ENCODE measurements at regions not wholly inside any gene's neighbourhood (a gene's known extent, or its start where the extent isn't known, plus 50 kb on each side); places are given as distances from the start of the nearest gene placed in this dataset.

DNA sequence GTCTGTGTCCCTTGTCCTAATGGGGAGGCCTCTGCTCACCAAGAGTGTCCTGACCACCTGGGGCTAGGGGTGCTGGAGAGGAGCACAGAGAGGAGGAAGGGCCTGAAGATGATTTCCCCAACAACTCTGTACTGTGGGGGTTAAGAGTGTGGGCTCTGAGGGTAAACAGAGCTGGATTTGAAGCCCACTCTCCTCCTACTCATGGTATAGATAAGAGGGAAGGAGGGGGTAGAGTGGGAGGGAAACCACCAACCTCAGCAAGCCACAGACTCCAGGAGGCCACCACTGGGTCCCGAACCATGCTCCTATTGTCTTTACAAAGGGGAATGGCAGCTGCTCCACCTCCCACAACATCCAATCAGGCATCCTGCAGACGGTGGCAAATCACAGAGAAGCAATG, 103.6 kb upstream of the RNU6-1 start:
- Mint-ChIP-seq H3K4me1 (peaks cover 9% of the 10 kb centered on the region), H3K27me3 (no peaks in the 10 kb centered on the region), H3K9me3 (peaks cover 4% of the 10 kb centered on the region), H3K4me3 (no peak overlapping the region), H3K36me3 (ENCODE audit: low read depth) (no peaks in the 10 kb centered on the region), H3K27ac (no peak overlapping the region)
- ATAC-seq (ENCODE audit: low read depth) = no peak
- ChIA-PET POLR2A (no interaction called here), CTCF (no interaction called here)
- intact Hi-C loops (cut with micrococcal nuclease) = no loop called here
- DNase-seq = no peak
- no peak for TF ChIP-seq CTCF (IDR thresholded peaks at IDR 0.05)

- peaks cover 4% of the 10 kb centered on the region for H3K9me3 Mint-ChIP-seq
Observed at GRCh38 chr15:67944010-67944641, 104.3 kb upstream of the RNU6-1 start.

GRCh38 chr15:67945131-67945530, 105.3 kb upstream of the RNU6-1 start:
- CTCF ChIA-PET = no interaction called here
- DNase-seq (no peak), ATAC-seq (ENCODE audit: low read depth) (no peak)
- no peak overlapping the region for H3K27ac Mint-ChIP-seq
- H3K27me3 Mint-ChIP-seq = no peaks in the 10 kb centered on the region
- H3K36me3 Mint-ChIP-seq (ENCODE audit: low read depth) = no peaks in the 10 kb centered on the region
- intact Hi-C loops (cut with micrococcal nuclease) = no loop called here
- H3K4me3 Mint-ChIP-seq = no peak overlapping the region
- H3K9me3 Mint-ChIP-seq = peaks cover 4% of the 10 kb centered on the region
- TF ChIP-seq CTCF (IDR thresholded peaks at IDR 0.05) = no peak
- H3K4me1 Mint-ChIP-seq = peaks cover 6% of the 10 kb centered on the region
- POLR2A ChIA-PET = no interaction called here

More at GRCh38 chr15:67944010-67944641, 104.3 kb upstream of the RNU6-1 start:
- H3K4me1 Mint-ChIP-seq = peaks cover 9% of the 10 kb centered on the region
- no peak overlapping the region for H3K4me3 Mint-ChIP-seq
- DNase-seq (no peak), ATAC-seq (ENCODE audit: low read depth) (no peak)
- no peak for TF ChIP-seq CTCF (IDR thresholded peaks at IDR 0.05)
- no peaks in the 10 kb centered on the region for H3K27me3 Mint-ChIP-seq
- intact Hi-C loops (cut with micrococcal nuclease) = no loop called here
- H3K27ac Mint-ChIP-seq = no peak overlapping the region
- H3K36me3 Mint-ChIP-seq (ENCODE audit: low read depth) = no peaks in the 10 kb centered on the region
- CTCF ChIA-PET = no interaction called here
- POLR2A ChIA-PET = no interaction called here

DNA sequence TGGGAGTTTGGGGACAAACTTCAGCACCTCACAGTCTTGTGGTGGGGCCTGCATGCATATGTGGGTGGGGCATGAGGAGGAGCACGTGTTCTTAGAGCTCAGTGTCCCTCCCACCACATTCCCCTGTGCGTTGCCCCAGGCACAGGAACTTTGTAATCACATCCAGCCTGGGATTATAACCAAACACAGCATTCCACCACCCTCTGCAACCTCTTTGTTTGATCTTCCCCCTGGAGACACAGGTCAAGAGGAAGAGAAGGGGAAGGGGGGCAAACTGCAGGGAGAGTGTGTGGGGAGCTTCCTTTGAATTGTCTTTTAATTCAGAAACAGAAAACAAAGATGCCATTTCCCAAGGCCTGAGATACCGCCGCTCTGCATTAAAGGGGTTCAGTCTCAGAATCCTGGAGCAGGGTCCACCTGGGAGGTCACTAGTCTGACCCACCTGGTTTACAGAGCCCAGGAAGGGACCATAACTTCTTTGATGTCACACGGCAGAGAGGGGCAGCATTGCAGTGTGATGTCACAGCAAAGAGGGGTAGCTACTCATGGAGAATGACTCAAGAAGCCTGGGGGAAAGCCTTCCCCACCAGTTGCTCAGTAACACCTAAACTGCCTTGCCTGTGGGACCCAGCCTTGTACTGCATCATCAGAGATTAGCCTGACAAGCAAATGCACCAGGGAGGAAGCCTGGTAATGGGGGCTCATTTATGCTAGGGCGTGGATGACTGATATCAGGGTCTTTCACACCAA, 106.3 kb upstream of the RNU6-1 start:
- POLR2A ChIA-PET = no interaction called here
- peaks cover 4% of the 10 kb centered on the region for H3K9me3 Mint-ChIP-seq
- DNase-seq (no peak), ATAC-seq (ENCODE audit: low read depth) (no peak)
- peak overlapping the region; percentile 20 for H3K4me3 Mint-ChIP-seq
- TF ChIP-seq CTCF (IDR thresholded peaks at IDR 0.05) = no peak
- intact Hi-C loops (cut with micrococcal nuclease) = no loop called here
- peaks cover 10% of the 10 kb centered on the region for H3K4me1 Mint-ChIP-seq
- CTCF ChIA-PET = no interaction called here
- no peaks in the 10 kb centered on the region for H3K36me3 Mint-ChIP-seq (ENCODE audit: low read depth)
- no peaks in the 10 kb centered on the region for H3K27me3 Mint-ChIP-seq
- H3K27ac Mint-ChIP-seq = peak overlapping the region; percentile 38

DNA sequence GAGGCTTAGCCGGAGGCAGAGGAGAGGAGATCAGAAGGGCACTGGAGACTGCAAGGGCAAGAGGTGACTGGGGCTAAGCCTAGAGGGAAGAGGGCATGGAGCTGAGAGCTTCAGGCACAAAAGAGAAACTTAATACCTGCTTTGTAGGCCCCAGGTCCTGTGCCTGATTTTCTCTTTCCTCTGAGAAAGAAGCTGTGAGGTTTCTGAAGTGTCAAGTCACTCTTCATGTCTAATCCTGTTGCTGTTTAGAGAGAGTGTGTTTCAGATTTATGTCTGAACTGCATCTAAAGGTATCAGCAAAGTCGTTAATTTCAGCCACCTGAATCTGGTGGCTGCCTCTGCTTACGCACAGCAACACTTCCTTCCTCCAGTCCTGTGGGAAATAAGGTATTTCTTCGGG, 106.9 kb upstream of the RNU6-1 start:
- ATAC-seq (ENCODE audit: low read depth) (no peak), DNase-seq (no peak)
- CTCF ChIA-PET = no interaction called here
- H3K4me3 Mint-ChIP-seq = no peak overlapping the region
- POLR2A ChIA-PET = no interaction called here
- H3K27ac Mint-ChIP-seq = peak overlapping the region; percentile 38
- H3K4me1 Mint-ChIP-seq = peaks cover 16% of the 10 kb centered on the region
- peaks cover 4% of the 10 kb centered on the region for H3K9me3 Mint-ChIP-seq
- no peaks in the 10 kb centered on the region for H3K27me3 Mint-ChIP-seq
- no peak for TF ChIP-seq CTCF (IDR thresholded peaks at IDR 0.05)
- no peaks in the 10 kb centered on the region for H3K36me3 Mint-ChIP-seq (ENCODE audit: low read depth)
- intact Hi-C loops (cut with micrococcal nuclease) = no loop called here

Measured in activated B cell treated with CpG ODN at 0.5 μM for 24 hours (primary cell).